ENCODE measurements at regions not wholly inside any gene's neighbourhood (a gene's known extent, or its start where the extent isn't known, plus 50 kb on each side); places are given as distances from the start of the nearest gene placed in this dataset.

DNA sequence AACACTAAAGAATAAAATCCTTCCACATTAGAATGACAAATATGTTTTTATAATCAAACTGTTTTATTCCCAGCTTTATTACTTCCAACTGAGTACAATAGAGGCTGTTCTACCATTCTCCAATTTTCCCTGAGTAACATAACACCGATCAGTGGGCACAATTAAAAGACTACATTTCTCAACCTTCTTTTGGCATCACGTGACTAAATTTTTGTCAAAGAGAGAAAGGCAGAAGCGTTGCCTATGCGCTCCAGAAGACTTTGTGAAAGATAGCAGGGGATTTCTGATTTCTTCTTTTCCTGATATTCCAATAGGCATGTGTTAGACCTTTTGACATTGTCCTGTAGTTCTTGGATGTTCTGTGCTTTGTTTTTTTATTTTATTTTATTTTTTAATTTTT, 1705.6 kb upstream of the PCDH7 start:
- TF ChIP-seq POLR2AphosphoS5 (IDR thresholded peaks at IDR 0.05; ENCODE audit: borderline replicate concordance, low read depth, low read length) (no peak), EZH2 (IDR thresholded peaks at IDR 0.05) (no peak)
